HCT116 (cell line): ENCODE measurements at regions not wholly inside any gene's neighbourhood (a gene's known extent, or its start where the extent isn't known, plus 50 kb on each side); places are given as distances from the start of the nearest gene placed in this dataset.

Experiments
- ATAC-seq: fragments of 200-7000 bp; cut with Tn5 transposase; 2 replicates; pipeline ENCODE4 v1.9.1; 2020; ENCODE audit warnings: mild to moderate bottlenecking, moderate library complexity
- BruUV-seq: library from RNA; stranded (reverse); fragments of 400-500 nt; replicated peaks from 2 replicates; lab custom pipeline; 2021; lab: Mats Ljungman, UMichigan
- CTCF ChIA-PET: fragments of 300-600 bp; sonication (Branson Sonifier 250); formaldehyde crosslinking; loops from one replicate; lab custom pipeline; 2021; ENCODE audit warnings: antibody characterized with exemption; lab: Charles Lee
- POLR2A ChIA-PET: fragments of 300-600, 350-600 bp; sonication (Branson Sonifier 250); formaldehyde crosslinking; loops from one replicate; lab custom pipeline; 2021; ENCODE audit warnings: antibody characterized with exemption; lab: Charles Lee
- RAD21 ChIA-PET, 2 experiments: fragments of 300-600 bp; sonication (Branson Sonifier 250); formaldehyde crosslinking; loops; one replicate each; lab custom pipeline; 2023; ENCODE audit warnings: low total read pairs in 2 of 2; ENCODE audit not compliant: uncharacterized antibody in 2 of 2, unreplicated experiment in 2 of 2, low non-redundant PET in 1 of 2; lab: Charles Lee
- DNase-seq: peaks from one replicate; pipeline ENCODE4 v3.0.0-alpha.2; 2010; ENCODE audit warnings: low read depth, low spot score
- H2AFZ ChIP-seq: fragments of 200-600 bp; shearing (Covaris generic), sonication (generic); 2 replicates; pipeline ENCODE4 v1.6.1; 2017; ENCODE audit warnings: low read depth, mixed run types, mixed read lengths, antibody characterized with exemption, low read length; ENCODE audit not compliant: poor library complexity, severe bottlenecking
- H3K27ac ChIP-seq: 2 replicates; pipeline ENCODE4 v1.5.1; 2012; ENCODE audit warnings: low read depth, low read length
- H3K27me3 ChIP-seq: fragments of 200-600 bp; sonication (generic); 2 replicates; pipeline ENCODE4 v1.6.1; 2016; ENCODE audit warnings: mixed run types, low read length, mixed read lengths; ENCODE audit not compliant: insufficient read depth
- H3K36me3 ChIP-seq, 2 experiments: fragments of 200-500 bp in 1 of 2; fragments of 200-600 bp in 1 of 2; sonication (Bioruptor generic) in 1 of 2; sonication (generic) in 1 of 2; 2 replicates each; pipeline versions ENCODE4 v1.5.1 to v1.6.1; 2014 to 2016; ENCODE audit warnings: low read length in 2 of 2, inconsistent platforms in 1 of 2, mixed read lengths in 1 of 2, mixed run types in 1 of 2; ENCODE audit not compliant: insufficient read depth in 2 of 2, control insufficient read depth in 1 of 2
- H3K4me1 ChIP-seq, 2 experiments: fragments of 200-600 bp in 1 of 2; sonication (generic) in 1 of 2; 2 replicates each; pipeline versions ENCODE4 v1.5.1 to v1.6.1; 2012 to 2017; ENCODE audit warnings: low read length in 2 of 2, inconsistent platforms in 1 of 2, mild to moderate bottlenecking in 1 of 2, mixed read lengths in 1 of 2, mixed run types in 1 of 2, moderate library complexity in 1 of 2; ENCODE audit not compliant: insufficient read depth in 2 of 2, control insufficient read depth in 1 of 2
- H3K4me2 ChIP-seq: fragments of 200-600 bp; sonication (generic); 2 replicates; pipeline ENCODE4 v1.6.1; 2017; ENCODE audit warnings: mixed run types, low read length, mixed read lengths
- H3K4me3 ChIP-seq, 2 experiments: fragments of 200-600 bp in 1 of 2; sonication (generic) in 1 of 2; replicated peaks in 1 of 2; 2 replicates each; pipeline ENCODE4 v1.5.1; 2011 to 2016; ENCODE audit warnings: low read length in 2 of 2, control low read depth in 1 of 2, low read depth in 1 of 2, mild to moderate bottlenecking in 1 of 2, mixed read lengths in 1 of 2, mixed run types in 1 of 2
- H3K79me2 ChIP-seq: fragments of 200-600 bp; sonication (generic); 2 replicates; pipeline ENCODE4 v1.6.1; 2017; ENCODE audit warnings: mild to moderate bottlenecking, mixed run types, low read length, moderate library complexity, mixed read lengths; ENCODE audit not compliant: insufficient read depth
- H3K9ac ChIP-seq: fragments of 200-600 bp; sonication (generic); 2 replicates; pipeline ENCODE4 v1.6.1; 2016; ENCODE audit warnings: low read length, mixed read lengths
- H3K9me2 ChIP-seq: fragments of 200-600 bp; sonication (generic), shearing (Covaris generic); 2 replicates; pipeline ENCODE4 v1.6.1; 2017; ENCODE audit warnings: mixed run types, mild to moderate bottlenecking, moderate library complexity; ENCODE audit not compliant: insufficient read depth
- H3K9me3 ChIP-seq, 2 experiments: fragments of 200-500 bp in 1 of 2; fragments of 200-600 bp in 1 of 2; sonication (Bioruptor generic) in 1 of 2; sonication (generic) in 1 of 2; 2 replicates each; pipeline ENCODE4 v1.6.1; 2014 to 2017; ENCODE audit warnings: low read length in 2 of 2, mixed read lengths in 2 of 2, inconsistent platforms in 1 of 2, low read depth in 1 of 2, mild to moderate bottlenecking in 1 of 2, mixed run types in 1 of 2, moderate library complexity in 1 of 2; ENCODE audit not compliant: control insufficient read depth in 1 of 2, insufficient read depth in 1 of 2
- H4K20me1 ChIP-seq: fragments of 200-600 bp; sonication (generic), shearing (Covaris generic); 2 replicates; pipeline ENCODE4 v1.6.1; 2017; ENCODE audit warnings: mixed run types, mild to moderate bottlenecking, moderate library complexity; ENCODE audit not compliant: insufficient read depth
- CBX3 ChIP-seq: IDR thresholded peaks from 2 replicates; pipeline ENCODE4 v1.6.1; 2012; ENCODE audit warnings: low read depth
- EGR1 ChIP-seq: IDR thresholded peaks from 2 replicates; pipeline ENCODE4 v1.6.1; 2012; ENCODE audit warnings: low read depth
- ELF1 ChIP-seq: IDR thresholded peaks from 2 replicates; pipeline ENCODE4 v1.6.1; 2012; ENCODE audit warnings: low read depth, borderline replicate concordance
- EZH2 ChIP-seq: fragments of 200-600 bp; sonication (generic); IDR thresholded peaks from 2 replicates; pipeline ENCODE4 v1.6.1; 2017; ENCODE audit warnings: antibody characterized with exemption, mixed run types
- EZH2phosphoT487 ChIP-seq: fragments of 200-600 bp; IDR thresholded peaks from 2 replicates; pipeline ENCODE4 v1.6.1; 2018; ENCODE audit warnings: antibody characterized with exemption, borderline replicate concordance
- FOSL1 ChIP-seq: IDR thresholded peaks from 2 replicates; pipeline ENCODE4 v1.6.1; 2012; ENCODE audit warnings: low read depth
- POLR2A ChIP-seq: IDR thresholded peaks from 2 replicates; pipeline ENCODE4 v1.7.0; 2011; ENCODE audit warnings: borderline replicate concordance; ENCODE audit not compliant: insufficient read depth, insufficient read length; ENCODE audit errors: extremely low read depth
- RAD21 ChIP-seq: IDR thresholded peaks from 2 replicates; pipeline ENCODE4 v1.6.1; 2012; ENCODE audit warnings: low read depth, mild to moderate bottlenecking
- SIN3A ChIP-seq: IDR thresholded peaks from 2 replicates; pipeline ENCODE4 v1.6.1; 2012; ENCODE audit warnings: low read depth
- SRF ChIP-seq: IDR thresholded peaks from 2 replicates; pipeline ENCODE4 v1.6.1; 2012; ENCODE audit warnings: low read depth
- TCF7L2 ChIP-seq: IDR thresholded peaks from 2 replicates; pipeline ENCODE4 v1.7.0; 2011; ENCODE audit warnings: borderline replicate concordance, inconsistent platforms; ENCODE audit not compliant: insufficient read depth, insufficient read length; ENCODE audit errors: extremely low read depth
- YY1 ChIP-seq: IDR thresholded peaks from 2 replicates; pipeline ENCODE4 v1.6.1; 2011; ENCODE audit warnings: low read length, low read depth, moderate library complexity, mild to moderate bottlenecking; ENCODE audit not compliant: insufficient replicate concordance; ENCODE audit errors: extremely low read depth
- ZNF274 ChIP-seq: fragments of 200-500 bp; sonication (Bioruptor generic); IDR thresholded peaks from 2 replicates; pipeline ENCODE4 v1.6.1; 2014; ENCODE audit warnings: mild to moderate bottlenecking, low read depth, low read length, inconsistent platforms
- intact Hi-C: fragments of 100-400 bp; cut with micrococcal nuclease; formaldehyde crosslinking; loops from 2 replicates; pipeline ENCODE4 v1.10.0; 2022
- TF ChIP-seq, protein P1 (sequence below): IDR thresholded peaks from 2 replicates; pipeline ENCODE4 v1.6.1; 2012
- TF ChIP-seq, protein P2 (sequence below): IDR thresholded peaks from 2 replicates; pipeline ENCODE4 v1.6.1; 2012; ENCODE audit warnings: low read depth
- TF ChIP-seq, protein P3 (sequence below), 3 experiments: fragments of 200-600 bp in 1 of 3; sonication (generic) in 1 of 3; IDR thresholded peaks in 2 of 3; conservative IDR thresholded peaks in 1 of 3; 2 replicates each; pipeline ENCODE4 v1.5.1; 2012 to 2017; ENCODE audit warnings: low read depth in 2 of 3, low read length in 2 of 3, antibody characterized with exemption in 1 of 3, borderline replicate concordance in 1 of 3, control low read depth in 1 of 3, mild to moderate bottlenecking in 1 of 3, mixed read lengths in 1 of 3, mixed run types in 1 of 3, moderate library complexity in 1 of 3; ENCODE audit not compliant: insufficient read depth in 1 of 3

DNA sequence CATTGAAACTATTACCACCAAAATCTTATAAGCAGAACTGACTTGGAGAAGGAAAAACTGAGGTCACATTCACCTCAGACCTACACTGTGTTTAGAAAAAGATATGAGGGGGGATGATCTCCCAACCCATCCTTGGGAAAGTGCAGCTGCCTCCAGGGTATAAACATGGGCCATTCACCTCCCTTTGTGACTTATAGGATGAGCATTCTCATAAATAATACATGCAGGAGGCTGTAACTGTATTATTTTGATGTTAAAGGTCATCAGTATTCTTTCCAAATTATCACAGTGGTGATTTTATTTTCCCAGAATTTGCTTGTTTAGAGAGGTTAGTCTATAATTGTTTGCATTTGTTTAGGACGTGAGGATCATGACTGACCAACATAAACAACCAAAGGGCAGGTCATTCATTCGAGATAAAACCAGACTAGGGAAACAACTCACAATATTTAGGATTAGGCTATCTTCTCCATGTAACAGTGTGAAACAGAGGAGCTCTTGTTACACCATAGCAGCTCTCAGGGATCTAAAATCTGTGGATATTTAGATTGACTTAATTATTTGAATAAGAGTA, 109.2 kb upstream of the NR5A2 start:
- no peaks in the 10 kb centered on the region for H3K36me3 ChIP-seq
- DNase-seq: no peak
- no peak overlapping the region for H3K4me2 ChIP-seq
- ChIA-PET RAD21 (no interaction called here), POLR2A (no interaction called here), CTCF (no interaction called here)
- TF ChIP-seq ELF1 (no peak), EGR1 (no peak), SRF (no peak), POLR2A (no peak), EZH2 (no peak), RAD21 (no peak), YY1 (no peak), TCF7L2 (no peak)
- TF ChIP-seq, protein P1, sequence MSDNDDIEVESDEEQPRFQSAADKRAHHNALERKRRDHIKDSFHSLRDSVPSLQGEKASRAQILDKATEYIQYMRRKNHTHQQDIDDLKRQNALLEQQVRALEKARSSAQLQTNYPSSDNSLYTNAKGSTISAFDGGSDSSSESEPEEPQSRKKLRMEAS: no peak
- no peaks in the 10 kb centered on the region for H3K27me3 ChIP-seq
- BruUV-seq: no TSS peak
- H3K4me3 ChIP-seq: no peak overlapping the region
- no peak overlapping the region for H3K27ac ChIP-seq
- intact Hi-C loops: no loop called here
- H3K9ac ChIP-seq: no peak overlapping the region
- H3K4me1 ChIP-seq: peaks cover 0 to 3% of the 10 kb centered on the region in 2 experiments; a peak in 1 of 4 replicates
- no peaks in the 10 kb centered on the region for H4K20me1 ChIP-seq
- no peak overlapping the region for H2AFZ ChIP-seq
- H3K79me2 ChIP-seq: no peaks in the 10 kb centered on the region
- H3K9me2 ChIP-seq: no peaks in the 10 kb centered on the region
- no peaks in the 10 kb centered on the region for H3K9me3 ChIP-seq
- ATAC-seq: no peak

DNA sequence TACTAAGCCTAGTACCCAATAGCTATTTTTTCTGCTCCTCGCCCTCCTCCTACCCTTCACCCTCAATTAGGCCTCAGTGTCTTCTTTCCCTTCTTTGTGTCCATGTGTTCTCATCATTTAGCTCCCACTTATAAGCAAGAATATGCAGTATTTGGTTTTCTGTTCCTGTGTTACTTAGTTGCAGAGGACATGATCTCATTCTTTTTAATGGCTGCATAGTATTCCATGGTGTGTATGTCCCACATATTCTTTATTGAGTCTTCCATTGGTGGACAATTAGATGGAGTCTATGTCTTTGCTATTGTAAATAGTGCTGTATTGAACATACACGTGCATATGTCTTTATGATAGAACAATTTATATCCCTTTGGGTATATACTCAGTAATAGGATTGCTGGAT, 106.9 kb upstream of the NR5A2 start:
- H3K4me1 ChIP-seq: peaks cover 0 to 3% of the 10 kb centered on the region in 2 experiments; a peak in 1 of 4 replicates
- no peak for ATAC-seq
- no peaks in the 10 kb centered on the region for H3K79me2 ChIP-seq
- no peaks in the 10 kb centered on the region for H3K9me3 ChIP-seq
- H3K9me2 ChIP-seq: no peaks in the 10 kb centered on the region
- H3K4me3 ChIP-seq: no peak overlapping the region
- intact Hi-C loops: no loop called here
- H2AFZ ChIP-seq: no peak overlapping the region
- no peaks in the 10 kb centered on the region for H4K20me1 ChIP-seq
- BruUV-seq: no TSS peak
- no peaks in the 10 kb centered on the region for H3K36me3 ChIP-seq
- no peak overlapping the region for H3K27ac ChIP-seq
- H3K27me3 ChIP-seq: no peaks in the 10 kb centered on the region
- no peak overlapping the region for H3K9ac ChIP-seq
- H3K4me2 ChIP-seq: no peak overlapping the region
- ChIA-PET POLR2A (no interaction called here), CTCF (no interaction called here), RAD21 (no interaction called here)
- DNase-seq: no peak
- no peak for TF ChIP-seq CBX3
- TF ChIP-seq SIN3A: no peak
- no peak for TF ChIP-seq ZNF274
- TF ChIP-seq FOSL1: no peak
- no peak for TF ChIP-seq SRF
- no peak for TF ChIP-seq EZH2
- TF ChIP-seq, protein P2, sequence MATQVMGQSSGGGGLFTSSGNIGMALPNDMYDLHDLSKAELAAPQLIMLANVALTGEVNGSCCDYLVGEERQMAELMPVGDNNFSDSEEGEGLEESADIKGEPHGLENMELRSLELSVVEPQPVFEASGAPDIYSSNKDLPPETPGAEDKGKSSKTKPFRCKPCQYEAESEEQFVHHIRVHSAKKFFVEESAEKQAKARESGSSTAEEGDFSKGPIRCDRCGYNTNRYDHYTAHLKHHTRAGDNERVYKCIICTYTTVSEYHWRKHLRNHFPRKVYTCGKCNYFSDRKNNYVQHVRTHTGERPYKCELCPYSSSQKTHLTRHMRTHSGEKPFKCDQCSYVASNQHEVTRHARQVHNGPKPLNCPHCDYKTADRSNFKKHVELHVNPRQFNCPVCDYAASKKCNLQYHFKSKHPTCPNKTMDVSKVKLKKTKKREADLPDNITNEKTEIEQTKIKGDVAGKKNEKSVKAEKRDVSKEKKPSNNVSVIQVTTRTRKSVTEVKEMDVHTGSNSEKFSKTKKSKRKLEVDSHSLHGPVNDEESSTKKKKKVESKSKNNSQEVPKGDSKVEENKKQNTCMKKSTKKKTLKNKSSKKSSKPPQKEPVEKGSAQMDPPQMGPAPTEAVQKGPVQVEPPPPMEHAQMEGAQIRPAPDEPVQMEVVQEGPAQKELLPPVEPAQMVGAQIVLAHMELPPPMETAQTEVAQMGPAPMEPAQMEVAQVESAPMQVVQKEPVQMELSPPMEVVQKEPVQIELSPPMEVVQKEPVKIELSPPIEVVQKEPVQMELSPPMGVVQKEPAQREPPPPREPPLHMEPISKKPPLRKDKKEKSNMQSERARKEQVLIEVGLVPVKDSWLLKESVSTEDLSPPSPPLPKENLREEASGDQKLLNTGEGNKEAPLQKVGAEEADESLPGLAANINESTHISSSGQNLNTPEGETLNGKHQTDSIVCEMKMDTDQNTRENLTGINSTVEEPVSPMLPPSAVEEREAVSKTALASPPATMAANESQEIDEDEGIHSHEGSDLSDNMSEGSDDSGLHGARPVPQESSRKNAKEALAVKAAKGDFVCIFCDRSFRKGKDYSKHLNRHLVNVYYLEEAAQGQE: no peak
- TF ChIP-seq, protein P3, sequence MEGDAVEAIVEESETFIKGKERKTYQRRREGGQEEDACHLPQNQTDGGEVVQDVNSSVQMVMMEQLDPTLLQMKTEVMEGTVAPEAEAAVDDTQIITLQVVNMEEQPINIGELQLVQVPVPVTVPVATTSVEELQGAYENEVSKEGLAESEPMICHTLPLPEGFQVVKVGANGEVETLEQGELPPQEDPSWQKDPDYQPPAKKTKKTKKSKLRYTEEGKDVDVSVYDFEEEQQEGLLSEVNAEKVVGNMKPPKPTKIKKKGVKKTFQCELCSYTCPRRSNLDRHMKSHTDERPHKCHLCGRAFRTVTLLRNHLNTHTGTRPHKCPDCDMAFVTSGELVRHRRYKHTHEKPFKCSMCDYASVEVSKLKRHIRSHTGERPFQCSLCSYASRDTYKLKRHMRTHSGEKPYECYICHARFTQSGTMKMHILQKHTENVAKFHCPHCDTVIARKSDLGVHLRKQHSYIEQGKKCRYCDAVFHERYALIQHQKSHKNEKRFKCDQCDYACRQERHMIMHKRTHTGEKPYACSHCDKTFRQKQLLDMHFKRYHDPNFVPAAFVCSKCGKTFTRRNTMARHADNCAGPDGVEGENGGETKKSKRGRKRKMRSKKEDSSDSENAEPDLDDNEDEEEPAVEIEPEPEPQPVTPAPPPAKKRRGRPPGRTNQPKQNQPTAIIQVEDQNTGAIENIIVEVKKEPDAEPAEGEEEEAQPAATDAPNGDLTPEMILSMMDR (IDR thresholded peaks at IDR 0.05 in 2 of 3, conservative IDR thresholded peaks at IDR 0.05 in 1 of 3; ENCODE audit: borderline replicate concordance in 1 of 3, insufficient read depth in 1 of 3, low read depth in 2 of 3, low read length in 2 of 3): no peak
- TF ChIP-seq TCF7L2: no peak
- TF ChIP-seq EZH2phosphoT487: no peak
